HG02884 (cell line): ENCODE measurements at regions not wholly inside any gene's neighbourhood (a gene's known extent, or its start where the extent isn't known, plus 50 kb on each side); places are given as distances from the start of the nearest gene placed in this dataset.

Source experiments
- ATAC-seq: cut with Tn5 transposase; IDR thresholded peaks from one replicate; pipeline ENCODE4 v1.9.1; 2021; ENCODE audit warnings: mild to moderate bottlenecking, moderate library complexity; ENCODE audit not compliant: unreplicated experiment

GRCh38 chr6:169959136-169960002 lies 207.9 kb downstream of the ERMARD start:
- ATAC-seq: peak; percentile 88

- no peak for ATAC-seq
Measured at GRCh38 chr6:169958510-169958909, 207.1 kb downstream of the ERMARD start.

DNA sequence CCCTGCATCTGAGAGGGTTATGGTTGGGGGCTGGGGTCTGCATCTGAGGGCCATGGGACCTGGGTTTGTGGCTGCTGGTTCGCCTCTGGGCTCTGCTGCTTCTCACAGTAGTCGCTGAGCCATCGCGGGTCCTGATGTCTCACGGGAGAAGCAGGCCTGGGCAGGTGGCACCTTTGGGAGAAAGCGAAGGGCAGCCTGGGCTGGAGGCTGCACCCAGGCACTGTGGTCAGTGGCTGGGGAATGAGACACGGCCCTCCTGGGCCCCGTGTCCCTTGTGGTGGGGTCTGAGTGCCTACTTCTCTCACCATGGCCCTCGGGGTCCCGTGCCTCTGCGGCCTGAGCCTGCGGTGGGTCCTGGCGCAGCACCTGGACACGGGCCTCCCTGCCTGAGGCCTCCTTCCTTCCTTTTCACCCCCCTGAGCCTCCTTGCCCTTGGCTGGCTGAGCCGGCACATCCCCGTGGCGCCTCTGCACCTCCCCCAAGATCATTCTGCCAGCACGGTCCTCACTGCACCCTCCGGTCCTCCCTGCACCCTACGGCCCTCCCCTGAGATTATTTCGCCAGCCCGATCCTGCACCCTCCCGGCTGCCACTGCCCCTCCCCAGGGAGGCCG lies 206.0 kb downstream of the ERMARD start:
- ATAC-seq: no peak

DNA sequence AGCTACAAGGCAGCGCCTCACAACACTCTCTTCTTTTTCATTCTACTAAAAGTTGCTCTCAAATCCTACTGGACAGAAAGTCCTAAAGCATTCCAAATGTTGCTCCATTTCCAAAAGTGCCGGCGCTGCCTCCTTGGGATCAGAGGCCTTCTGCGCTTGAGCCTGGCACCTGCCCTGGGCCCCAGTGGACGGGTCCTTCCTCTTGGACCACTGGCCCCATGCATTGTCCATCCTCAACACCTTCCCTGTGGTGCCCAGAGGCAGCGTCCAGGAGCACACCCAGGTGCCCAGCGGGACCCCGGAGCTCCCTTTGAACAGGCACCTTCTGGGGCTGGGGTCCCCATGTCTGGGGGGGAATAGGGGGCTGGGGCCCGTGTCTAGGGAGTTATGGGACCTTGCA lies 205.2 kb downstream of the ERMARD start:
- ATAC-seq: no peak

- ATAC-seq: no peak
Measured at GRCh38 chr6:169955731-169956437, 204.5 kb downstream of the ERMARD start.

DNA sequence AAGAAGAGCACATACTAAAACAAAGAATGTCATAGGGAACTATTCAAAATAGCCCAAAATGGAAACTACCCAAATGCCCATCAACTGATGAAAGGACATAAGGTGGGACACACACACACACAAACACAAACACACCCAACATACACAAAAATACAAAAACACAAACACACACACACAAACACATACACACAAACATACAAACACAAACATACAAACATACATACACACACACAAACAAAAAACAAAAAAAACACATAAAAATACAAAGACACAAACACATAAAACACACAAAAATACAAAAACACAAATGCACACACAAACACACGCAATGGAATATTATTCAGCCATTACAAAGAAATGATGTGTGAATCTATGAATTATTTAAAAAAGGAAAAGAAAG lies 203.6 kb downstream of the ERMARD start:
- no peak for ATAC-seq

DNA sequence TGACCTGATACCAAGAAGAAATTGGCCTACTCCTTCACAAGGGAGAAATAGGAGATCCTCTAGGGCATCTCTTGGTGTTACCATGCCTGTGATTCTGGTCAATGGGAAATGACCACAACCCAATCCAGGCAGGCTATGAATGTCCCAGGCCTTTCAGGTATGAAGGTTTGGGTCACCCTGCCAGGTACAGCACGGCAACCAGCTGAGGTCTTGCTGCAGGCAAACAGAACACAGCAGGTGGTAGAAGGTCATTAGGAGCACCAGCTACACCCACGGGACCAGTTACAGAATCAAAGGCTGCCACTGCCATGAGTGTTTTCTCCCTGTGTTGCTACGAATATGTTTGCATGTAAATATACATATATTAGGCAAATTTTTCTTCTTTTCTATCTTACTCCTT lies 202.3 kb downstream of the ERMARD start:
- no peak for ATAC-seq

- ATAC-seq: no peak
Measured at GRCh38 chr6:169950558-169950957, 199.1 kb downstream of the ERMARD start.

GRCh38 chr6:169949511-169950097 lies 198.2 kb downstream of the ERMARD start:
- ATAC-seq: peak; percentile 65

DNA sequence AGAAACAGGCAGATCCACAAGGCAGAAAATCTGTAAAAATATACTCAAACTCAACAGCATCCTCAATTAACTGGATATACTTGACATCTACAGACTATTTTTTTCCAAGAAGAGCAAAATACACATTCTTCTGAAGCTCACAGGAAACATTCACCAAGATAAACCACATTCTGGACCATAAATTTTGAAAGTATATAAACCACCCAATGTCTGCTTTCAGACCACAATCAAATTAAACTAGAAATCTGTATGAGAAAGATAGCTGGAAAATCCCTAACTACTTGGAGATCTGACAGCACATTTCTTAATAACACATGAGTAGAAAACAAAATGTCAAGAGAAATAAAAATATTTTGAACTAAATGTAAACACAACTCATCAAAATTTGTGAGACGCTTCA lies 195.5 kb downstream of the ERMARD start:
- no peak for ATAC-seq

- ATAC-seq: no peak
Measured at GRCh38 chr6:169945117-169945516, 193.7 kb downstream of the ERMARD start.

- ATAC-seq: no peak
Measured at GRCh38 chr6:169944415-169944814, 193.0 kb downstream of the ERMARD start.

DNA sequence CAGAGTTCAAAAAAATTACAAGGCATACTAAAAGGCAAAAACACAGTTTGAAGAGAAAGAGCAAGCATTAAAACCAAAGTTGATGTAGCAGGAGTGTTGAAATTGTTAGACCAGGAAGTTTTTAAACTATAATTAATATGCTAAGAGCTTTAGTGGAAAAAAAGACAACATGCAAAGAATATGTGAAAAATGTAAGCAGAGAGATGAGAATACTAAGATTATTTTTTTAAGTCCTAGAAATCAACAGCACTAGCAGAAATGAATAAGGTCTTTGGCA lies 192.6 kb downstream of the ERMARD start:
- ATAC-seq: no peak

- no peak for ATAC-seq
Measured at GRCh38 chr6:169943241-169944060, 192.0 kb downstream of the ERMARD start.

DNA sequence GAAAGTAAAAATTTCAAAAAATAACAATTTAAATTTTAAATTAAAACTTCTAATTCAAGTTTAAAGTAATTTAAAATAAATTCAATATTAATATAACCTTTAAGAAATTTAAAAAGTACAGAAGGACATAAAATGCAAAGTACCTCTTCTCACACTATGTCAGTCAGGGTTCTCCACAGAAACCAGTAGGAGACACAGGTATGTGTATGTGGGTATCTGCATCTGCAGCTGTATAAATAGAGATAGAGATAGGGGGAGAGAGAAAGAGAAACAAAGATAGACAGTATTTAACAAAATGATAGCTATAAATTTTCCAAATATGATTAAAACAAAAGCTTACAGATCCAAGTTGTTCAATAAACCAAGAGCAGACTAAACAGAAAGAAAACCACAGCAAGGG lies 190.8 kb downstream of the ERMARD start:
- ATAC-seq: no peak

- ATAC-seq: no peak
Measured at GRCh38 chr6:169940481-169941271, 189.3 kb downstream of the ERMARD start.

GRCh38 chr6:169939554-169940164 lies 188.2 kb downstream of the ERMARD start:
- no peak for ATAC-seq

DNA sequence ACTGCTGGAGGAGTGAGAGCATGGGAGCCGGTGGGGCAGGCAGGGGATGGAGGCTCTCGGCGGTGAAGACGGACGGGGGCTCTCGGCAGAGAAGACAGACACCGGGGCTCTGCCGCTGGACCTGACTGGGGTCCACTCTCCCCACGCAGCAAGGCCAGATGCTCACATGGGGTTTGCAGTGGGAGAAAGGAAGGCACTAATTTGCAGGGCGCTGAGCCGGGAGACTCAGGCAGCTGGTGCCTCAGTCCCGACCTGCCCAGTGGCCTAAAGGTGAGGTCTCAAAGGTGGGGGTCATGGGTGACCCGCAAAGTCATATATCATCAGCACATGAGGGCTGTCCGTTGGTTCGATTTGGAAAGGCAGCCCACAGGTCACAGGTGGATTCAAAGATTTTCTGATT lies 187.3 kb downstream of the ERMARD start:
- no peak for ATAC-seq

DNA sequence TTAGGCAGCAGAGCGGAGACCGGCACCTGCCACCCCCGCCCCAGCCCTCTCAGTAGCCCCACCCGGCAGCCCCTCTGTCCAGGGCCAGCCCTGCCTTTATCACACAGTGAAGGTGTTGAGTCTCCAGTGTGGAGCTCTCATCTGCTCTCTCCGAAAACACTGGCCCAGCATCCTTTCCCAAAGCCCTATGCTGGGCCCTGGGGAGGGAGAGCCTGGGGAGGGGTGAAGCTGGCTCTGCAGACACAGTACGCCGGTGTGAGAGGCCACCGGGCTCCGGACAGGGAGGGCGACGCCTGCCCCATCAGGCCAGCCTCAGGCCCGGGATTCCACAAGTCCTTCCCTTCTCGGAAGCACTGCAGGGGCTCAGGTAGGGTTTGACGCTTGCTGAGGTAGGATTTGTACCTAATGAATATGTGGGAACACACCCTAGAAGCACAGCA lies 186.9 kb downstream of the ERMARD start:
- no peak for ATAC-seq
